K562 (cell line): ENCODE measurements at regions not wholly inside any gene's neighbourhood (a gene's known extent, or its start where the extent isn't known, plus 50 kb on each side); places are given as distances from the start of the nearest gene placed in this dataset.

ENCODE experiments used
- ATAC-seq: fragments of 200-7000 bp; cut with Tn5 transposase; 3 replicates; pipeline ENCODE4 v1.9.1; 2020; ENCODE audit warnings: moderate library complexity
- BruUV-seq: library from RNA; stranded (reverse); fragments of 400-500 nt; replicated peaks from 2 replicates; lab custom pipeline; 2021; lab: Mats Ljungman, UMichigan
- CTCF ChIA-PET: fragments of 300-600 bp; formaldehyde crosslinking; extraction: SDS; loops from one replicate; lab custom pipeline; 2021; ENCODE audit warnings: low intra/inter-chr PET ratio; lab: Yijun Ruan, JAX
- POLR2A ChIA-PET: fragments of 300-600, 350-650 bp; sonication (Branson Sonifier 250); formaldehyde crosslinking; extraction: SDS; loops from one replicate; lab custom pipeline; 2021; ENCODE audit warnings: antibody characterized with exemption, inconsistent platforms; lab: Yijun Ruan, JAX
- DNase-seq, 4 experiments: peaks; one replicate each; pipeline versions ENCODE4 v3.0.0 to v3.0.0-alpha.2; 2011 to 2018; ENCODE audit warnings: low spot score in 3 of 4, mixed read lengths in 3 of 4; ENCODE audit errors: extremely low read depth in 1 of 4
- FAIRE-seq: peaks from 2 replicates; lab custom pipeline; 2011; peaks lifted over from hg19 to GRCh38; lab: Jason Lieb, UNC
- H2AFZ ChIP-seq: 2 replicates; pipeline ENCODE4 v1.6.0; 2011; ENCODE audit warnings: low read depth, low read length, control low read depth, inconsistent platforms
- H3K27ac ChIP-seq: fragments of 200-600 bp; 3 replicates; pipeline ENCODE4 v1.8.0; 2011; ENCODE audit warnings: low read depth, mild to moderate bottlenecking, control low read depth, inconsistent platforms, low read length, moderate library complexity, mixed read lengths; ENCODE audit errors: extremely low read depth
- H3K27me3 ChIP-seq, 2 experiments: fragments of 300-600 bp in 1 of 2; 2 replicates in 1 of 2; 3 replicates in 1 of 2; pipeline versions ENCODE4 v1.6.0 to v1.8.0; 2011; ENCODE audit warnings: inconsistent platforms in 2 of 2, low read length in 2 of 2, mild to moderate bottlenecking in 1 of 2, mixed read lengths in 1 of 2, moderate library complexity in 1 of 2; ENCODE audit not compliant: control insufficient read depth in 2 of 2, insufficient read depth in 2 of 2
- H3K36me3 ChIP-seq: fragments of 300-600 bp; 3 replicates; pipeline ENCODE4 v1.8.0; 2011; ENCODE audit warnings: mild to moderate bottlenecking, low read length, inconsistent platforms; ENCODE audit not compliant: control insufficient read depth, insufficient read depth
- H3K4me1 ChIP-seq, 2 experiments: fragments of 200-600 bp in 1 of 2; replicated peaks in 1 of 2; 2 replicates in 1 of 2; 3 replicates in 1 of 2; pipeline versions ENCODE4 v1.5.1 to v1.8.0; 2011; ENCODE audit warnings: inconsistent platforms in 2 of 2, low read length in 2 of 2, mild to moderate bottlenecking in 1 of 2, mixed read lengths in 1 of 2, moderate library complexity in 1 of 2; ENCODE audit not compliant: control insufficient read depth in 2 of 2, insufficient read depth in 2 of 2
- H3K4me2 ChIP-seq: 2 replicates; pipeline ENCODE4 v1.6.1; 2011; ENCODE audit warnings: low read length, control low read depth, inconsistent platforms, mixed read lengths; ENCODE audit not compliant: insufficient read depth
- H3K4me3 ChIP-seq: fragments of 200-600 bp; sonication (generic), shearing (Covaris generic); 2 replicates; pipeline ENCODE4 v1.5.1; 2016; ENCODE audit warnings: control low read depth, inconsistent platforms
- H3K79me2 ChIP-seq: fragments of 200-600 bp; 3 replicates; pipeline ENCODE4 v1.8.0; 2011; ENCODE audit warnings: low read length, inconsistent platforms; ENCODE audit not compliant: control insufficient read depth, insufficient read depth
- H3K9ac ChIP-seq, 2 experiments: 2 replicates each; pipeline versions ENCODE4 v1.6.0 to v1.6.1; 2011; ENCODE audit warnings: low read depth in 2 of 2, low read length in 2 of 2, control low read depth in 1 of 2, inconsistent platforms in 1 of 2, mild to moderate bottlenecking in 1 of 2, mixed read lengths in 1 of 2; ENCODE audit not compliant: insufficient read depth in 1 of 2
- H3K9me1 ChIP-seq: one replicate; pipeline ENCODE4 v1.6.0; 2011; ENCODE audit warnings: inconsistent platforms, mild to moderate bottlenecking, low read length, moderate library complexity; ENCODE audit not compliant: control insufficient read depth, insufficient read depth
- H3K9me3 ChIP-seq: replicated peaks from 2 replicates; pipeline ENCODE4 v1.5.1; 2011; ENCODE audit warnings: low read depth, low read length, inconsistent platforms; ENCODE audit not compliant: control insufficient read depth, insufficient read depth
- H4K20me1 ChIP-seq: replicated peaks from 2 replicates; pipeline ENCODE4 v1.6.1; 2011; ENCODE audit warnings: low read length, inconsistent platforms, mixed read lengths; ENCODE audit not compliant: control insufficient read depth, insufficient read depth
- CEBPG ChIP-seq, 3 experiments: fragments of 200-800 bp in 1 of 3; sonication (Bioruptor generic) in 1 of 3; sonication (generic) in 1 of 3; formaldehyde crosslinking in 1 of 3; IDR thresholded peaks in 2 of 3; conservative IDR thresholded peaks in 1 of 3; 2 replicates each; pipeline versions ENCODE4 v1.6.1 to v1.8.0; 2016 to 2022; ENCODE audit warnings: missing compliant biosample characterization in 2 of 3, missing genetic modification characterization in 2 of 3, mild to moderate bottlenecking in 1 of 3, missing genetic modification reagents in 1 of 3
- DIDO1 ChIP-seq: fragments of 450-650 bp; IDR thresholded peaks from 2 replicates; pipeline ENCODE4 v1.6.1; 2016; ENCODE audit warnings: low read depth, missing biosample characterization, missing genetic modification characterization
- HES1 ChIP-seq: fragments of 450-650 bp; IDR thresholded peaks from 2 replicates; pipeline ENCODE4 v1.6.1; 2016; ENCODE audit warnings: low read depth, mild to moderate bottlenecking, moderate library complexity
- RHOXF2B ChIP-seq: fragments of 250-450 bp; sonication (Bioruptor Pico); conservative IDR thresholded peaks from 2 replicates; pipeline ENCODE4 v1.5.1; 2021
- ZNF263 ChIP-seq: sonication (generic); formaldehyde crosslinking; IDR thresholded peaks from 2 replicates; pipeline ENCODE4 v1.8.0; 2022; ENCODE audit warnings: mild to moderate bottlenecking, missing genetic modification reagents, borderline replicate concordance
- ZNF408 ChIP-seq: fragments of 250-450 bp; sonication (Bioruptor Pico); IDR thresholded peaks from 2 replicates; pipeline ENCODE4 v1.4.0; 2020; ENCODE audit warnings: low read depth, mild to moderate bottlenecking, moderate library complexity
- ZNF41 ChIP-seq: fragments of 250-450 bp; sonication (Bioruptor Pico); conservative IDR thresholded peaks from 2 replicates; pipeline ENCODE4 v1.4.0; 2020; ENCODE audit warnings: mild to moderate bottlenecking
- ZNF699 ChIP-seq: fragments of 250-450 bp; sonication (Bioruptor Pico); IDR thresholded peaks from 2 replicates; pipeline ENCODE4 v1.8.0; 2021; ENCODE audit warnings: mild to moderate bottlenecking, moderate library complexity; ENCODE audit not compliant: insufficient replicate concordance
- WGBS: fragments of 100-300 bp; shearing (Covaris generic); methylation state at CpG from one replicate; pipeline ENCODE4 v1.1.6; 2016; ENCODE audit warnings: low coverage, mixed read lengths; ENCODE audit not compliant: insufficient coverage; ENCODE audit errors: missing lambda C conversion rate; 5-methylcytosine and 5-hydroxymethylcytosine counted together
- in situ Hi-C: fragments of 300-500 bp; cut with MboI; formaldehyde crosslinking; loops from 4 replicates; pipeline ENCODE4 v1.15.0; 2018; ENCODE audit warnings: inconsistent platforms, mixed read lengths
- intact Hi-C: fragments of 100-400 bp; cut with micrococcal nuclease; formaldehyde crosslinking; loops from 2 replicates; pipeline ENCODE4 v1.14.2; 2022
- TF ChIP-seq, protein P1 (sequence below): fragments of 250-450 bp; sonication (Bioruptor Pico); IDR thresholded peaks from 2 replicates; pipeline ENCODE4 v1.9.0; 2021; ENCODE audit warnings: mild to moderate bottlenecking, inconsistent platforms
- TF ChIP-seq, protein P2 (sequence below): sonication (generic); formaldehyde crosslinking; IDR thresholded peaks from 2 replicates; pipeline ENCODE4 v1.8.1; 2023; ENCODE audit warnings: mild to moderate bottlenecking, missing genetic modification reagents
- TF ChIP-seq, protein P3 (sequence below): fragments of 450-650 bp; IDR thresholded peaks from 2 replicates; pipeline ENCODE4 v1.7.1; 2018; ENCODE audit warnings: mild to moderate bottlenecking, low read depth; ENCODE audit not compliant: partially characterized antibody

DNA sequence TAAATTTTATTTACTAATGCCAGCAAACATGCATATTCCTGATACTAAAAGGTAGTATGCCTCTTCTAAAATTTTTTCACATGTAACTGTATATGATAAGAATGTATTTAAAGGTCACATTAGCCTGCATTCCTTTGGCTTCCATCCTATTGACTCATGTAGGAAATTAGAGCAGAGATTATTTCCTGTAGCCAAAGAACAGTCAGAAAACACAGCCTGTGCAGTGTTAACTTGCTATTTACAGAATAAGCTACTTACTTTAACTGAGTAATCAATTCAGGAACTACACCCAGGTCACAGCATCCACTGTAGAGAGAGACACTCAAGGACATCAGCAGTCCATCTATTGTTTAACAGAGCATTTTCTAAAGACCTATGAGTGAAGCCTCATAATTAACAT lies 154.5 kb upstream of the ADGRL4 start (continued):
- TF ChIP-seq, protein P1, sequence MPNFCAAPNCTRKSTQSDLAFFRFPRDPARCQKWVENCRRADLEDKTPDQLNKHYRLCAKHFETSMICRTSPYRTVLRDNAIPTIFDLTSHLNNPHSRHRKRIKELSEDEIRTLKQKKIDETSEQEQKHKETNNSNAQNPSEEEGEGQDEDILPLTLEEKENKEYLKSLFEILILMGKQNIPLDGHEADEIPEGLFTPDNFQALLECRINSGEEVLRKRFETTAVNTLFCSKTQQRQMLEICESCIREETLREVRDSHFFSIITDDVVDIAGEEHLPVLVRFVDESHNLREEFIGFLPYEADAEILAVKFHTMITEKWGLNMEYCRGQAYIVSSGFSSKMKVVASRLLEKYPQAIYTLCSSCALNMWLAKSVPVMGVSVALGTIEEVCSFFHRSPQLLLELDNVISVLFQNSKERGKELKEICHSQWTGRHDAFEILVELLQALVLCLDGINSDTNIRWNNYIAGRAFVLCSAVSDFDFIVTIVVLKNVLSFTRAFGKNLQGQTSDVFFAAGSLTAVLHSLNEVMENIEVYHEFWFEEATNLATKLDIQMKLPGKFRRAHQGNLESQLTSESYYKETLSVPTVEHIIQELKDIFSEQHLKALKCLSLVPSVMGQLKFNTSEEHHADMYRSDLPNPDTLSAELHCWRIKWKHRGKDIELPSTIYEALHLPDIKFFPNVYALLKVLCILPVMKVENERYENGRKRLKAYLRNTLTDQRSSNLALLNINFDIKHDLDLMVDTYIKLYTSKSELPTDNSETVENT = no peak
- TF ChIP-seq HES1 (no peak), RHOXF2B (CRISPR knock-in tag) (no peak), ZNF699 (CRISPR knock-in tag) (no peak), ZNF408 (CRISPR knock-in tag) (no peak)
- TF ChIP-seq, protein P2, sequence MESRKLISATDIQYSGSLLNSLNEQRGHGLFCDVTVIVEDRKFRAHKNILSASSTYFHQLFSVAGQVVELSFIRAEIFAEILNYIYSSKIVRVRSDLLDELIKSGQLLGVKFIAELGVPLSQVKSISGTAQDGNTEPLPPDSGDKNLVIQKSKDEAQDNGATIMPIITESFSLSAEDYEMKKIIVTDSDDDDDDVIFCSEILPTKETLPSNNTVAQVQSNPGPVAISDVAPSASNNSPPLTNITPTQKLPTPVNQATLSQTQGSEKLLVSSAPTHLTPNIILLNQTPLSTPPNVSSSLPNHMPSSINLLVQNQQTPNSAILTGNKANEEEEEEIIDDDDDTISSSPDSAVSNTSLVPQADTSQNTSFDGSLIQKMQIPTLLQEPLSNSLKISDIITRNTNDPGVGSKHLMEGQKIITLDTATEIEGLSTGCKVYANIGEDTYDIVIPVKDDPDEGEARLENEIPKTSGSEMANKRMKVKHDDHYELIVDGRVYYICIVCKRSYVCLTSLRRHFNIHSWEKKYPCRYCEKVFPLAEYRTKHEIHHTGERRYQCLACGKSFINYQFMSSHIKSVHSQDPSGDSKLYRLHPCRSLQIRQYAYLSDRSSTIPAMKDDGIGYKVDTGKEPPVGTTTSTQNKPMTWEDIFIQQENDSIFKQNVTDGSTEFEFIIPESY = no peak

GRCh38 chr1:79155991-79156390 lies 149.5 kb upstream of the ADGRL4 start:
- intact Hi-C loops = no loop called here
- no TSS peak for BruUV-seq
- POLR2A ChIA-PET = no interaction called here

More at GRCh38 chr1:79155991-79156390, 149.5 kb upstream of the ADGRL4 start:
- H3K27ac ChIP-seq = no peak overlapping the region
- no peak overlapping the region for H3K4me2 ChIP-seq
- H4K20me1 ChIP-seq = no peaks in the 10 kb centered on the region
- TF ChIP-seq DIDO1 (tag) (no peak), CEBPG (CRISPR knock-in tag; IDR thresholded peaks at IDR 0.05) (no peak), CEBPG (tag; conservative IDR thresholded peaks at IDR 0.05 in 1 of 2, IDR thresholded peaks at IDR 0.05 in 1 of 2) (no peak), ZNF263 (no peak), ZNF41 (no peak)
- TF ChIP-seq, protein P3, sequence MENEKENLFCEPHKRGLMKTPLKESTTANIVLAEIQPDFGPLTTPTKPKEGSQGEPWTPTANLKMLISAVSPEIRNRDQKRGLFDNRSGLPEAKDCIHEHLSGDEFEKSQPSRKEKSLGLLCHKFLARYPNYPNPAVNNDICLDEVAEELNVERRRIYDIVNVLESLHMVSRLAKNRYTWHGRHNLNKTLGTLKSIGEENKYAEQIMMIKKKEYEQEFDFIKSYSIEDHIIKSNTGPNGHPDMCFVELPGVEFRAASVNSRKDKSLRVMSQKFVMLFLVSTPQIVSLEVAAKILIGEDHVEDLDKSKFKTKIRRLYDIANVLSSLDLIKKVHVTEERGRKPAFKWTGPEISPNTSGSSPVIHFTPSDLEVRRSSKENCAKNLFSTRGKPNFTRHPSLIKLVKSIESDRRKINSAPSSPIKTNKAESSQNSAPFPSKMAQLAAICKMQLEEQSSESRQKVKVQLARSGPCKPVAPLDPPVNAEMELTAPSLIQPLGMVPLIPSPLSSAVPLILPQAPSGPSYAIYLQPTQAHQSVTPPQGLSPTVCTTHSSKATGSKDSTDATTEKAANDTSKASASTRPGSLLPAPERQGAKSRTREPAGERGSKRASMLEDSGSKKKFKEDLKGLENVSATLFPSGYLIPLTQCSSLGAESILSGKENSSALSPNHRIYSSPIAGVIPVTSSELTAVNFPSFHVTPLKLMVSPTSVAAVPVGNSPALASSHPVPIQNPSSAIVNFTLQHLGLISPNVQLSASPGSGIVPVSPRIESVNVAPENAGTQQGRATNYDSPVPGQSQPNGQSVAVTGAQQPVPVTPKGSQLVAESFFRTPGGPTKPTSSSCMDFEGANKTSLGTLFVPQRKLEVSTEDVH = no peak
- CTCF ChIA-PET = no interaction called here
- no peaks in the 10 kb centered on the region; the same call in 1 of the 2 replicates for H3K9me3 ChIP-seq
- no peaks in the 10 kb centered on the region for H3K27me3 ChIP-seq
- in situ Hi-C loops = no loop called here
- no peak overlapping the region for H3K9ac ChIP-seq
- WGBS = 0% methylated on average over 1 of the region's 1 CpG
- no peaks in the 10 kb centered on the region for H3K9me1 ChIP-seq
- ATAC-seq (no peak), FAIRE-seq (no peak), DNase-seq (no peak)
- H3K4me1 ChIP-seq = no peaks in the 10 kb centered on the region
- H3K36me3 ChIP-seq = no peaks in the 10 kb centered on the region
- H3K4me3 ChIP-seq = no peak overlapping the region
- H2AFZ ChIP-seq = no peak overlapping the region
- no peaks in the 10 kb centered on the region for H3K79me2 ChIP-seq
